B cell (primary cell): ENCODE measurements at regions not wholly inside any gene's neighbourhood (a gene's known extent, or its start where the extent isn't known, plus 50 kb on each side); places are given as distances from the start of the nearest gene placed in this dataset.

Experiments
- ATAC-seq: fragments of 200-7000 bp; cut with Tn5 transposase; one replicate; pipeline ENCODE4 v1.10.0; 2021; ENCODE audit warnings: low read depth, mild to moderate bottlenecking, moderate number of reproducible peaks, moderate library complexity
- CTCF ChIA-PET: fragments of 350-600 bp; sonication (Branson Sonifier 250); formaldehyde crosslinking; loops from one replicate; lab custom pipeline; 2021; ENCODE audit warnings: antibody characterized with exemption, inconsistent platforms; lab: Charles Lee
- POLR2A ChIA-PET: fragments of 350-600 bp; sonication (Branson Sonifier 250); formaldehyde crosslinking; loops from one replicate; lab custom pipeline; 2021; ENCODE audit warnings: antibody characterized with exemption; lab: Charles Lee
- DNase-seq: peaks from one replicate; pipeline ENCODE4 v3.0.0; 2013
- H2AFZ ChIP-seq: 2 replicates; pipeline ENCODE4 v1.6.1; 2012; ENCODE audit warnings: mild to moderate bottlenecking, low read depth, low read length; ENCODE audit not compliant: insufficient read depth, poor library complexity, severe bottlenecking
- H3K27ac ChIP-seq, 2 donors: 1 replicate in 1 of 2; 2 replicates in 1 of 2; pipeline ENCODE4 v1.5.1; 2012 to 2013; ENCODE audit warnings: low read length in 2 of 2, mild to moderate bottlenecking in 2 of 2, moderate library complexity in 1 of 2
- H3K27me3 ChIP-seq, 4 experiments: fragments of 200-600 bp in 1 of 4; sonication (generic) in 1 of 4; replicated peaks in 1 of 4; 1 replicate in 2 of 4; 2 replicates in 2 of 4; pipeline versions ENCODE4 v1.6.1 to v1.7.0; 2013 to 2016; ENCODE audit warnings: low read length in 3 of 4, mild to moderate bottlenecking in 2 of 4, mixed read lengths in 1 of 4, moderate library complexity in 1 of 4; ENCODE audit not compliant: insufficient read depth in 4 of 4, control insufficient read depth in 3 of 4; ENCODE audit errors: control extremely low read depth in 1 of 4
- H3K36me3 ChIP-seq, 2 experiments: replicated peaks in 1 of 2; 1 replicate in 1 of 2; 2 replicates in 1 of 2; pipeline versions ENCODE4 v1.6.1 to v1.7.1; 2013; ENCODE audit warnings: low read length in 1 of 2; ENCODE audit not compliant: insufficient read depth in 2 of 2, control insufficient read depth in 1 of 2; ENCODE audit errors: control extremely low read depth in 1 of 2, extremely low read depth in 1 of 2
- H3K4me1 ChIP-seq, 2 donors: fragments of 200-600 bp in 1 of 2; sonication (generic) in 1 of 2; 1 replicate in 1 of 2; 2 replicates in 1 of 2; pipeline versions ENCODE4 v1.5.1 to v1.6.1; 2013 to 2017; ENCODE audit warnings: low read length in 2 of 2; ENCODE audit not compliant: control insufficient read depth in 2 of 2, insufficient read depth in 2 of 2
- H3K4me2 ChIP-seq: replicated peaks from 2 replicates; pipeline ENCODE3; 2012; ENCODE audit warnings: mild to moderate bottlenecking, low read depth, low read length; ENCODE audit not compliant: poor library complexity, severe bottlenecking
- H3K4me3 ChIP-seq, 5 experiments: fragments of 200-600 bp in 1 of 5; sonication (generic) in 1 of 5; 1 replicate in 3 of 5; 2 replicates in 2 of 5; pipeline versions ENCODE4 v1.5.1 to v1.7.0; 2011 to 2016; ENCODE audit warnings: low read length in 4 of 5, mild to moderate bottlenecking in 4 of 5, low read depth in 2 of 5, control low read depth in 1 of 5, moderate library complexity in 1 of 5; ENCODE audit not compliant: insufficient read depth in 1 of 5; ENCODE audit errors: control extremely low read depth in 1 of 5, extremely low read depth in 1 of 5
- H3K79me2 ChIP-seq: fragments of 200-600 bp; sonication (generic); one replicate; pipeline ENCODE4 v1.6.0; 2016; ENCODE audit warnings: low read length; ENCODE audit not compliant: control insufficient read depth, insufficient read depth
- H3K9ac ChIP-seq: fragments of 200-600 bp; sonication (generic); 2 replicates; pipeline ENCODE4 v1.6.1; 2017; ENCODE audit warnings: mild to moderate bottlenecking, low read length, moderate library complexity
- H3K9me3 ChIP-seq, 3 donors: one replicate each; pipeline versions ENCODE4 v1.6.1 to v1.7.1; 2013; ENCODE audit warnings: low read length in 2 of 3; ENCODE audit not compliant: control insufficient read depth in 2 of 3, insufficient read depth in 1 of 3; ENCODE audit errors: control extremely low read depth in 1 of 3
- H4K20me1 ChIP-seq: 2 replicates; pipeline ENCODE4 v1.6.0; 2012; ENCODE audit warnings: mild to moderate bottlenecking, low read length; ENCODE audit not compliant: insufficient read depth, control insufficient read depth, poor library complexity, severe bottlenecking
- H3K27ac Mint-ChIP-seq: one replicate; pipeline ENCODE4 v1.8.0; 2021; ENCODE audit warnings: mixed read lengths
- H3K27me3 Mint-ChIP-seq: one replicate; pipeline ENCODE4 v1.8.0; 2021; ENCODE audit warnings: mixed read lengths
- H3K4me1 Mint-ChIP-seq: one replicate; pipeline ENCODE4 v1.8.0; 2021; ENCODE audit warnings: mixed read lengths
- H3K4me3 Mint-ChIP-seq: one replicate; pipeline ENCODE4 v1.8.0; 2021; ENCODE audit warnings: mixed read lengths
- H3K9me3 Mint-ChIP-seq: one replicate; pipeline ENCODE4 v1.8.0; 2022; ENCODE audit warnings: mixed read lengths; ENCODE audit not compliant: insufficient read depth
- CTCF ChIP-seq: fragments of 200-600 bp; IDR thresholded peaks from one replicate; pipeline ENCODE4 v1.8.0; 2022; ENCODE audit warnings: antibody characterized with exemption, mild to moderate bottlenecking
- EZH2 ChIP-seq: IDR thresholded peaks from 2 replicates; pipeline ENCODE4 v1.6.1; 2012; ENCODE audit warnings: borderline replicate concordance, low read depth, mild to moderate bottlenecking, moderate library complexity, low read length; ENCODE audit not compliant: insufficient read depth, poor library complexity, severe bottlenecking
- WGBS: methylation state at CpG from one replicate; pipeline ENCODE4 v1.1.5; 2013; ENCODE audit warnings: missing lambda C conversion rate; ENCODE audit not compliant: insufficient coverage; 5-methylcytosine and 5-hydroxymethylcytosine counted together
- intact Hi-C: fragments of 100-400 bp; cut with micrococcal nuclease; formaldehyde crosslinking; loops from one replicate; pipeline ENCODE4 v1.10.0; 2022

DNA sequence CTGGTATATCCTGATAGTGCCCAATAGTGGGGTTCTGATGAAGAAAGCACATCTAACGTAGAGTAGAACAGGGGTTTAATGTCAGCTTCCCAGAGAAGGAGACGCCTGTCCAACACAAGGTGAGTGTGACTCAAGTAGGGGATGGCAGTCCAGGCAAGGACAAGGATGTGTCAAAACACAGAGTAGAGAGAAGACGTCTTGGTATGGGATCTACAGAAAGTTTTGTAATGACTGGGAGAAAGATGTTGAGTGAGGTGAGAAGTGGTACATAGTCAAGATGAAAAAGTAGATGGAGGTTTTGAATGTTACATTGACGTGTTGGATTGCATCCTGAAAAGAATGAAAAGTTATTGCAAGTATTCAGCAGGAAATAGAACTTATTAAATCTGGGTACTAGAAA lies 124.4 kb downstream of the TMA16 start:
- peaks cover 27% of the 10 kb centered on the region for H3K4me1 Mint-ChIP-seq
- TF ChIP-seq CTCF (no peak), EZH2 (no peak)
- ATAC-seq = no peak
- H4K20me1 ChIP-seq = no peaks in the 10 kb centered on the region
- H3K27ac Mint-ChIP-seq = no peak overlapping the region
- H2AFZ ChIP-seq = no peak overlapping the region
- no peak overlapping the region for H3K9ac ChIP-seq
- CTCF ChIA-PET = interaction anchor here (1.6 kb wide), 1 partner anchor 12 kb away, joined by 7 read pairs; no protein-coding TSS in a partner anchor
- H3K27me3 Mint-ChIP-seq = no peaks in the 10 kb centered on the region
- H3K4me3 Mint-ChIP-seq = no peak overlapping the region
- no peaks in the 10 kb centered on the region for H3K27me3 ChIP-seq
- DNase-seq = no peak
- no peaks in the 10 kb centered on the region for H3K9me3 ChIP-seq
- 93% methylated on average over 4 of the region's 4 CpGs for WGBS
- intact Hi-C loops = loop anchor here (10.0 kb wide), 1 partner anchor 136 kb away; no protein-coding TSS in a partner anchor
- no peak overlapping the region for H3K27ac ChIP-seq
- peaks cover 11 to 16% of the 10 kb centered on the region in 2 donors for H3K4me1 ChIP-seq
- POLR2A ChIA-PET = no interaction called here
- no peak overlapping the region for H3K4me3 ChIP-seq
- no peaks in the 10 kb centered on the region for H3K36me3 ChIP-seq
- peaks cover 39% of the 10 kb centered on the region for H3K79me2 ChIP-seq
- H3K9me3 Mint-ChIP-seq = peaks cover 3% of the 10 kb centered on the region
- H3K4me2 ChIP-seq = no peak overlapping the region

DNA sequence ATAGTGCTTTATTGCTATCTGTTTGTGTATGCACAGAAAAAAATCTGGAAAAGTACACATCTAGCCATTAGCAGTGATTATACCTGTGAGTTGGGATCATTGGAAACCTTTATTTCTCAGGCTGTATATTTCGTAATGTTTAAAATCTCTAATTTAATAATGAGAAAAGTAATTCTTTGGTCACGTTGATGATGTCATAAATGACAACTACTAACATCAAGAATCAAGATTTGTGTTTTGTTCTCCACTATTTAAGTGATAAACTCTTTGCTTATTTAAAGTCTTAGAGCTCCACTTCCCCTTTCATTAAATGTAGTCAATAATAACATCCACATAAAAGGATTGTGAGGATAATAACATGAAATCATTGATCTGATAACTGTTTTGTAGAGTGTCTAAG lies 126.2 kb downstream of the TMA16 start:
- no peaks in the 10 kb centered on the region for H3K36me3 ChIP-seq
- no peak overlapping the region for H3K9ac ChIP-seq
- CTCF ChIA-PET = no interaction called here
- H4K20me1 ChIP-seq = no peaks in the 10 kb centered on the region
- intact Hi-C loops = loop anchor here (1.0 kb wide), 1 partner anchor 7 kb away; no protein-coding TSS in a partner anchor
- Mint-ChIP-seq H3K4me1 (peaks cover 12% of the 10 kb centered on the region), H3K9me3 (no peaks in the 10 kb centered on the region), H3K4me3 (no peak overlapping the region), H3K27ac (no peak overlapping the region), H3K27me3 (no peaks in the 10 kb centered on the region)
- no peak overlapping the region for H3K4me3 ChIP-seq
- H3K9me3 ChIP-seq = no peaks in the 10 kb centered on the region
- POLR2A ChIA-PET = interaction anchor here (0.9 kb wide), 1 partner anchor 8 kb away, joined by 3 read pairs; no protein-coding TSS in a partner anchor
- WGBS = no CpG with 5 or more reads among the region's 2 CpGs
- TF ChIP-seq EZH2 = no peak
- no peak for TF ChIP-seq CTCF
- DNase-seq (no peak), ATAC-seq (no peak)
- H3K4me1 ChIP-seq = no peaks in the 10 kb centered on the region
- H3K27me3 ChIP-seq = no peaks in the 10 kb centered on the region
- no peak overlapping the region for H3K27ac ChIP-seq
- no peak overlapping the region for H2AFZ ChIP-seq
- peaks cover 20% of the 10 kb centered on the region for H3K79me2 ChIP-seq
- no peak overlapping the region for H3K4me2 ChIP-seq
